ELR (cell line): ENCODE measurements at regions not wholly inside any gene's neighbourhood (a gene's known extent, or its start where the extent isn't known, plus 50 kb on each side); places are given as distances from the start of the nearest gene placed in this dataset.

ENCODE experiments used
- DNase-seq: peaks from one replicate; pipeline ENCODE4 v3.0.0-alpha.2; 2015; ENCODE audit warnings: low read depth

- no peak for DNase-seq
Observed at GRCh38 chr17:6213859-6214258, 143.7 kb downstream of the WSCD1 start.

- DNase-seq, result no peak
Observed at GRCh38 chr17:6212766-6213165, 142.6 kb downstream of the WSCD1 start.

- no peak for DNase-seq
Observed at GRCh38 chr17:6209829-6210228, 139.7 kb downstream of the WSCD1 start.

- DNase-seq, result no peak
Observed at GRCh38 chr17:6208608-6209180, 138.5 kb downstream of the WSCD1 start.

- DNase-seq, result no peak
Observed at GRCh38 chr17:6205525-6205924, 135.3 kb downstream of the WSCD1 start.

DNA sequence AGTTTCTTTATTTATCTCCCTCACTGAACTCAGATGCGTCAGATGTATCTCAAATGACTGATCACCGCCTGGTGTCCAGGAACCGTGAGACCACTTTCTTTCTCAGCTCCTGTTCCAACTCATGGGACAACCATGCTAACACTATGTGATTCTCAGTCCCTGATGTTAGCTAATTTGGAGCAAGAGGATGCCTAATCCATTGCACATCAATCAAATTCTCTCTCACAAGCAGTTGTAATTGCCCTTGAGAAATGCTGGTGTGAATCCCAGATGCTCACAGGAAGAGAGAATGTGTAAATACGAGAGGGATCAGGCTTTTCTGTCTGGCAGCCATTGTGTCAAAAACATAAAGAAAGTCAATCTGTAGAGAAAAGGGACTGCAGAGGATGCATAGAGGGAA lies 134.9 kb downstream of the WSCD1 start:
- DNase-seq, result no peak

- no peak for DNase-seq
Observed at GRCh38 chr17:6204203-6204722, 134.1 kb downstream of the WSCD1 start.

- no peak for DNase-seq
Observed at GRCh38 chr17:6196355-6196754, 126.2 kb downstream of the WSCD1 start.

GRCh38 chr17:6195123-6195522 lies 124.9 kb downstream of the WSCD1 start:
- no peak for DNase-seq

GRCh38 chr17:6191405-6192324 lies 121.5 kb downstream of the WSCD1 start:
- DNase-seq, result no peak

- DNase-seq, result peak; percentile 15
Observed at GRCh38 chr17:6187836-6188235, 117.7 kb downstream of the WSCD1 start.

GRCh38 chr17:6186998-6187397 lies 116.8 kb downstream of the WSCD1 start:
- DNase-seq, result no peak

DNA sequence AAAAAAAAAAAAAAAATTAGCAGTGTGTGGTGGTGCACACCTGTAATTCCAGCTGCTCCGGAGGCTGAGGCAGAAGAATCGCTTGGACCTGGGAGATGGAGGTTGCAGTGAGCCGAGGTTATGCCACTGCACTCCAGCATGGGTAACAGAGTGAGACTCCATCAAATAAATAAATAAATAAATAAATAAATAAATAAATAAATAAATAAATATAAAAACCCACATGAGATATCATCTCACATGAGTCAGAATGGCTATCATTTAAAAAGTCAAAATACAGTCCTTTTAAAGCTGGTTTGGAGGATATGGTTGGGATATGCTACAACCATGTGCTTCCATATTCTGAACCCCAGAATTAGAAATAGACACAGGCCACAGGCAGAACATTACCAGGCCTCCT lies 114.3 kb downstream of the WSCD1 start:
- no peak for DNase-seq

DNA sequence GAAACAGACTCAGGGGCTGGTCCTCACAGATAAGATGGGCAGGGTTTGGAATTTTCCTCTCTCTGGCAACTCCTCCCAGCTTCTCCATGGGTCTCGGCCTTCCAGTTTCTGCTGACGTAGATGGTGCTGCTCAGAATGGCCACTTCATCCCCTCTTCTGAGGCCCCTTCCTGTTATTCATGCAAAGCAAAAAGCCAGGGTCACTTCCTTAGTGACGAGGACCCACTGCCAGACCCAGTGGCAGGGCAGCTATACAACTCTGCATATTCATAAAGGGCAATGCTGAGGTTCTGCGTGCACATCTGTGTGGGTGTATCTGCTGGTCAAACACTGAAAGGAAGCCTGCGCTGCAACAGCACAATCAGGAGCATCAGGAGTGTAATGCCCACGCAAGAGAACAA lies 108.8 kb downstream of the WSCD1 start:
- no peak for DNase-seq

GRCh38 chr17:6177941-6178694 lies 107.9 kb downstream of the WSCD1 start:
- DNase-seq, result no peak
